ENCODE measurements at regions not wholly inside any gene's neighbourhood (a gene's known extent, or its start where the extent isn't known, plus 50 kb on each side); places are given as distances from the start of the nearest gene placed in this dataset.

- H3K27ac Mint-ChIP-seq: no peak overlapping the region
- Histone ChIP-seq H3K27ac (ENCODE audit: low read length in 2 of 2) (no peak overlapping the region), H3K36me3 (replicated peaks in 1 of 2; ENCODE audit: control extremely low read depth in 1 of 2, control insufficient read depth in 1 of 2, extremely low read depth in 1 of 2, insufficient read depth in 2 of 2, low read length in 1 of 2) (no peaks in the 10 kb centered on the region), H3K9me3 (ENCODE audit: control extremely low read depth in 1 of 3, control insufficient read depth in 2 of 3, insufficient read depth in 1 of 3, low read length in 2 of 3) (no peaks in the 10 kb centered on the region), H3K4me3 (ENCODE audit: control extremely low read depth in 1 of 5, extremely low read depth in 1 of 5, insufficient read depth in 1 of 5, low read depth in 2 of 5, low read length in 4 of 5) (no peak overlapping the region), H2AFZ (ENCODE audit: insufficient read depth, low read depth, low read length, poor library complexity, severe bottlenecking) (no peak overlapping the region), H3K79me2 (ENCODE audit: control insufficient read depth, insufficient read depth, low read length) (no peaks in the 10 kb centered on the region), H3K27me3 (replicated peaks in 1 of 4; ENCODE audit: control extremely low read depth in 1 of 4, control insufficient read depth in 3 of 4, insufficient read depth in 4 of 4, low read length in 3 of 4) (no peaks in the 10 kb centered on the region), H3K4me1 (ENCODE audit: control insufficient read depth in 2 of 2, insufficient read depth in 2 of 2, low read length in 2 of 2) (peaks cover 4% of the 10 kb centered on the region in 2 donors), H3K4me2 (replicated peaks; ENCODE audit: low read depth, low read length, poor library complexity, severe bottlenecking) (no peak overlapping the region), H3K9ac (ENCODE audit: low read length) (no peak overlapping the region), H4K20me1 (ENCODE audit: control insufficient read depth, insufficient read depth, low read length, poor library complexity, severe bottlenecking) (no peaks in the 10 kb centered on the region)
- ChIA-PET POLR2A (no interaction called here), CTCF (no interaction called here)
- H3K4me3 Mint-ChIP-seq: no peak overlapping the region
- DNase-seq: no peak
- intact Hi-C loops (cut with micrococcal nuclease): no loop called here
- ATAC-seq (ENCODE audit: low read depth): no peak
- H3K9me3 Mint-ChIP-seq (ENCODE audit: insufficient read depth): no peaks in the 10 kb centered on the region
- no peaks in the 10 kb centered on the region for H3K27me3 Mint-ChIP-seq
- peaks cover 7% of the 10 kb centered on the region for H3K4me1 Mint-ChIP-seq
- 100% methylated on average over 1 of the region's 6 CpGs for WGBS (ENCODE audit: insufficient coverage)
- TF ChIP-seq EZH2 (IDR thresholded peaks at IDR 0.05; ENCODE audit: borderline replicate concordance, insufficient read depth, low read depth, low read length, poor library complexity, severe bottlenecking) (no peak), CTCF (IDR thresholded peaks at IDR 0.05) (no peak)
Observed at GRCh38 chr2:144156736-144157640, 362.9 kb downstream of the ZEB2 start.

- peaks cover 4% of the 10 kb centered on the region in 2 donors for H3K4me1 ChIP-seq (ENCODE audit: control insufficient read depth in 2 of 2, insufficient read depth in 2 of 2, low read length in 2 of 2)
- CTCF ChIA-PET: no interaction called here
Observed at GRCh38 chr2:144154205-144154604, 365.7 kb downstream of the ZEB2 start.

More at GRCh38 chr2:144154205-144154604, 365.7 kb downstream of the ZEB2 start:
- no peaks in the 10 kb centered on the region for H3K9me3 Mint-ChIP-seq (ENCODE audit: insufficient read depth)
- no peak overlapping the region for H3K4me3 Mint-ChIP-seq
- intact Hi-C loops (cut with micrococcal nuclease): no loop called here
- no peak overlapping the region for H3K4me3 ChIP-seq (ENCODE audit: control extremely low read depth in 1 of 5, extremely low read depth in 1 of 5, insufficient read depth in 1 of 5, low read depth in 2 of 5, low read length in 4 of 5)
- TF ChIP-seq CTCF (IDR thresholded peaks at IDR 0.05): no peak
- no peak for TF ChIP-seq EZH2 (IDR thresholded peaks at IDR 0.05; ENCODE audit: borderline replicate concordance, insufficient read depth, low read depth, low read length, poor library complexity, severe bottlenecking)
- H3K79me2 ChIP-seq (ENCODE audit: control insufficient read depth, insufficient read depth, low read length): no peaks in the 10 kb centered on the region
- no peaks in the 10 kb centered on the region for H3K9me3 ChIP-seq (ENCODE audit: control extremely low read depth in 1 of 3, control insufficient read depth in 2 of 3, insufficient read depth in 1 of 3, low read length in 2 of 3)
- no peak overlapping the region for H3K27ac Mint-ChIP-seq
- no CpG with 5 or more reads among the region's 2 CpGs for WGBS (ENCODE audit: insufficient coverage)
- H3K27me3 Mint-ChIP-seq: no peaks in the 10 kb centered on the region
- ATAC-seq (ENCODE audit: low read depth): no peak
- no peaks in the 10 kb centered on the region for H4K20me1 ChIP-seq (ENCODE audit: control insufficient read depth, insufficient read depth, low read length, poor library complexity, severe bottlenecking)
- H3K9ac ChIP-seq (ENCODE audit: low read length): no peak overlapping the region
- H3K4me2 ChIP-seq (replicated peaks; ENCODE audit: low read depth, low read length, poor library complexity, severe bottlenecking): no peak overlapping the region
- POLR2A ChIA-PET: no interaction called here
- DNase-seq: no peak
- no peak overlapping the region for H2AFZ ChIP-seq (ENCODE audit: insufficient read depth, low read depth, low read length, poor library complexity, severe bottlenecking)
- H3K27me3 ChIP-seq (replicated peaks in 1 of 4; ENCODE audit: control extremely low read depth in 1 of 4, control insufficient read depth in 3 of 4, insufficient read depth in 4 of 4, low read length in 3 of 4): no peaks in the 10 kb centered on the region
- H3K36me3 ChIP-seq (replicated peaks in 1 of 2; ENCODE audit: control extremely low read depth in 1 of 2, control insufficient read depth in 1 of 2, extremely low read depth in 1 of 2, insufficient read depth in 2 of 2, low read length in 1 of 2): no peaks in the 10 kb centered on the region
- peaks cover 8% of the 10 kb centered on the region for H3K4me1 Mint-ChIP-seq
- no peak overlapping the region for H3K27ac ChIP-seq (ENCODE audit: low read length in 2 of 2)
